ENCODE measurements at regions not wholly inside any gene's neighbourhood (a gene's known extent, or its start where the extent isn't known, plus 50 kb on each side); places are given as distances from the start of the nearest gene placed in this dataset.
A peak's percentile ranks its signal among the peaks of the same experiment; 100 is the strongest.

- no peak for DNase-seq
These were observed 221.3 kb upstream of the NSMCE3 start for GRCh38 chr15:29490747-29491471.

GRCh38 chr15:29480949-29481348 lies 211.3 kb upstream of the NSMCE3 start:
- no peak for DNase-seq

GRCh38 chr15:29480278-29480677 lies 210.7 kb upstream of the NSMCE3 start:
- DNase-seq: no peak

GRCh38 chr15:29477256-29477655 lies 207.6 kb upstream of the NSMCE3 start:
- no peak for DNase-seq

GRCh38 chr15:29476503-29477080 lies 207.0 kb upstream of the NSMCE3 start:
- DNase-seq: no peak

GRCh38 chr15:29475096-29475495 lies 205.5 kb upstream of the NSMCE3 start:
- no peak for DNase-seq

- no peak for DNase-seq
These were observed 204.0 kb upstream of the NSMCE3 start for GRCh38 chr15:29473621-29474105.

- DNase-seq: no peak
These were observed 203.4 kb upstream of the NSMCE3 start for GRCh38 chr15:29472901-29473445.

- DNase-seq: no peak
These were observed 202.1 kb upstream of the NSMCE3 start for GRCh38 chr15:29471757-29472156.

GRCh38 chr15:29471306-29471705 lies 201.7 kb upstream of the NSMCE3 start:
- DNase-seq: no peak

- DNase-seq: no peak
These were observed 201.2 kb upstream of the NSMCE3 start for GRCh38 chr15:29470794-29471193.

- DNase-seq: no peak
These were observed 200.7 kb upstream of the NSMCE3 start for GRCh38 chr15:29470311-29470710.

- DNase-seq: no peak
These were observed 199.3 kb upstream of the NSMCE3 start for GRCh38 chr15:29468899-29469298.

GRCh38 chr15:29467091-29467490 lies 197.5 kb upstream of the NSMCE3 start:
- DNase-seq: no peak

GRCh38 chr15:29466292-29466691 lies 196.7 kb upstream of the NSMCE3 start:
- no peak for DNase-seq

GRCh38 chr15:29465816-29466215 lies 196.2 kb upstream of the NSMCE3 start:
- DNase-seq: no peak

GRCh38 chr15:29465196-29465595 lies 195.6 kb upstream of the NSMCE3 start:
- DNase-seq: peak in 1 of 2 experiments; percentile 18

GRCh38 chr15:29461877-29462276 lies 192.3 kb upstream of the NSMCE3 start:
- no peak for DNase-seq

GRCh38 chr15:29458361-29458760 lies 188.7 kb upstream of the NSMCE3 start:
- no peak for DNase-seq

GRCh38 chr15:29457729-29458128 lies 188.1 kb upstream of the NSMCE3 start:
- DNase-seq: no peak

GRCh38 chr15:29456964-29457363 lies 187.3 kb upstream of the NSMCE3 start:
- DNase-seq: no peak

GRCh38 chr15:29456255-29456654 lies 186.6 kb upstream of the NSMCE3 start:
- DNase-seq: no peak

- DNase-seq: peak in 1 of 2 experiments; percentile 17
These were observed 185.9 kb upstream of the NSMCE3 start for GRCh38 chr15:29455530-29455929.

GRCh38 chr15:29455055-29455454 lies 185.4 kb upstream of the NSMCE3 start:
- no peak for DNase-seq
